Sigmoid colon (tissue), 6 donors: ENCODE measurements at regions not wholly inside any gene's neighbourhood (a gene's known extent, or its start where the extent isn't known, plus 50 kb on each side); places are given as distances from the start of the nearest gene placed in this dataset.
"Not testable (repeated sequence)": the region's sequence is repeated elsewhere in the genome, so short reads cannot be mapped to it uniquely, and the experiment has no call there.

Experiments used
- DNase-seq: peaks from one replicate; pipeline ENCODE4 v3.0.0-alpha.2; 2019
- H3K27ac ChIP-seq, 4 donors: fragments of 200-600 bp; sonication (generic); one replicate each; pipeline ENCODE4 v1.5.1; 2016 to 2019; ENCODE audit warnings: mild to moderate bottlenecking in 1 of 4
- H3K27me3 ChIP-seq, 3 donors: fragments of 200-600 bp; sonication (generic); one replicate each; pipeline ENCODE4 v1.5.1; 2019; ENCODE audit warnings: mild to moderate bottlenecking in 1 of 3
- H3K36me3 ChIP-seq, 4 donors: fragments of 200-600 bp; sonication (generic); one replicate each; pipeline ENCODE4 v1.5.1; 2016 to 2019
- H3K4me1 ChIP-seq, 4 donors: fragments of 200-600 bp; sonication (generic); one replicate each; pipeline ENCODE4 v1.5.1; 2017 to 2019
- H3K4me3 ChIP-seq, 4 donors: fragments of 200-600 bp; sonication (generic); one replicate each; pipeline ENCODE4 v1.5.1; 2017 to 2019; ENCODE audit warnings: mild to moderate bottlenecking in 2 of 4, moderate library complexity in 1 of 4
- H3K9me3 ChIP-seq, 4 donors: fragments of 200-600 bp in 3 of 4; sonication (generic) in 3 of 4; one replicate each; pipeline versions ENCODE4 v1.5.1 to v1.6.1; 2013 to 2019
- EP300 ChIP-seq, 4 donors: sonication (generic); formaldehyde crosslinking; IDR thresholded peaks; one replicate each; pipeline ENCODE4 v1.6.1; 2017; ENCODE audit warnings: antibody characterized with exemption in 4 of 4
- POLR2A ChIP-seq, 2 donors: fragments of 450-650 bp; IDR thresholded peaks; one replicate each; pipeline ENCODE4 v1.6.1; 2016; ENCODE audit warnings: antibody characterized with exemption in 2 of 2, mild to moderate bottlenecking in 2 of 2, moderate library complexity in 2 of 2
- POLR2AphosphoS5 ChIP-seq, 4 donors: sonication (generic); formaldehyde crosslinking; IDR thresholded peaks; one replicate each; pipeline ENCODE4 v1.6.1; 2017; ENCODE audit warnings: antibody characterized with exemption in 4 of 4
- WGBS, 2 donors: extraction: QIAGEN DNeasy Blood & Tissue Kit; methylation state at CpG; one replicate each; pipeline ENCODE4 v1.1.7; 2013; 5-methylcytosine and 5-hydroxymethylcytosine counted together
- intact Hi-C: fragments of 100-400 bp; cut with DNase I; formaldehyde crosslinking; loops from one replicate; pipeline ENCODE4 v1.15.1; 2023
- TF ChIP-seq, protein P1 (sequence below), 4 experiments: fragments of 450-650 bp in 3 of 4; fragments of 200-600 bp in 1 of 4; IDR thresholded peaks; one replicate each; pipeline ENCODE4 v1.5.1; 2016 to 2019; ENCODE audit warnings: antibody characterized with exemption in 4 of 4, mild to moderate bottlenecking in 3 of 4, moderate library complexity in 2 of 4
- donor health status: healthy with polysubstance abuse.
- donor health status: healthy.

DNA sequence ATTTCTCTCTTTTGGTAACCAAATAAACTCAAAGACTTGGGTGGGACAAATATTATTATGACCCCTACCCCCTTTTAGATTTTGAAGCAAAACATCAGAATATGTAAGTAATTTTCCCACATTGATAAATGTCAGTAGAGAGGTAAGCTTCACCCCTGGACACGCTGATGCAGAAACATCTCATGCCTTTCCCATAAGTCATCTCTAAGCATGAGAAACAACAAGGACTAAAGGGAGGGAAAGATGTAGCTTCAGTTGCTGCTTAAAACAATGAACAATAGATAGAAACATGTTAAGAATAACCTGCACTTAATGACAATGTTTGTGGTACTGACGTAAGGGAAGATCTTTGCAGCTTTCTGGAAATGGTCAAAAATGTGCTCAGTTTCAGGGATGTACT lies 56.3 kb upstream of the SLC8A3 start:
- Histone ChIP-seq H3K4me3 (no peak overlapping the region), H3K27ac (no peak overlapping the region), H3K27me3 (no peaks in the 10 kb centered on the region), H3K4me1 (no peaks in the 10 kb centered on the region), H3K9me3 (peaks cover 0 to 2% (median 0%) of the 10 kb centered on the region in 4 donors), H3K36me3 (no peaks in the 10 kb centered on the region)
- TF ChIP-seq POLR2A (IDR thresholded peaks at IDR 0.05) (no peak), EP300 (IDR thresholded peaks at IDR 0.05) (no peak), POLR2AphosphoS5 (IDR thresholded peaks at IDR 0.05) (no peak)
- TF ChIP-seq, protein P1, sequence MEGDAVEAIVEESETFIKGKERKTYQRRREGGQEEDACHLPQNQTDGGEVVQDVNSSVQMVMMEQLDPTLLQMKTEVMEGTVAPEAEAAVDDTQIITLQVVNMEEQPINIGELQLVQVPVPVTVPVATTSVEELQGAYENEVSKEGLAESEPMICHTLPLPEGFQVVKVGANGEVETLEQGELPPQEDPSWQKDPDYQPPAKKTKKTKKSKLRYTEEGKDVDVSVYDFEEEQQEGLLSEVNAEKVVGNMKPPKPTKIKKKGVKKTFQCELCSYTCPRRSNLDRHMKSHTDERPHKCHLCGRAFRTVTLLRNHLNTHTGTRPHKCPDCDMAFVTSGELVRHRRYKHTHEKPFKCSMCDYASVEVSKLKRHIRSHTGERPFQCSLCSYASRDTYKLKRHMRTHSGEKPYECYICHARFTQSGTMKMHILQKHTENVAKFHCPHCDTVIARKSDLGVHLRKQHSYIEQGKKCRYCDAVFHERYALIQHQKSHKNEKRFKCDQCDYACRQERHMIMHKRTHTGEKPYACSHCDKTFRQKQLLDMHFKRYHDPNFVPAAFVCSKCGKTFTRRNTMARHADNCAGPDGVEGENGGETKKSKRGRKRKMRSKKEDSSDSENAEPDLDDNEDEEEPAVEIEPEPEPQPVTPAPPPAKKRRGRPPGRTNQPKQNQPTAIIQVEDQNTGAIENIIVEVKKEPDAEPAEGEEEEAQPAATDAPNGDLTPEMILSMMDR (IDR thresholded peaks at IDR 0.05): no peak
- 82 to 89% methylated on average over 2 of the region's 2 CpGs for WGBS, 2 donors
- intact Hi-C loops: no loop called here
- no peak for DNase-seq

DNA sequence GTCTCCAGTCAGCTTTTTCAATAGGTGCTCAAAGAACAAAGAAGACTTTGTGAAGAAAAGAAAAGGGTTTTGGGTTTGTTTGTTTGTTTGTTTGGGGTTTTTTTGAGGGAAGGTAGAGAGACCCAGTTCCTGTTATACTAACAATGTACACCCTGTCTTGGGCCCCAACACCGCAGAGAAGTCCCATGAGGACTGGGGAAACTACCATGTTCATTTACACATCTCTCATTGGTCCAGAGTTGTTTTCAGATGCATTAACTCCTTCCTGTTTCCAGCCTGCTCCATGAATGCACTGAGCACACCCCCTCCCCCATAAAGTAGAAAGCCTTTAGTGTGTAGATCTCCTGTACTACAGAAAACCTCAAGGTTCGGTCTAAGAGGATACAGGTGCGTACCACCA lies 51.1 kb upstream of the SLC8A3 start:
- H3K27me3 ChIP-seq: no peaks in the 10 kb centered on the region
- H3K9me3 ChIP-seq: peaks cover 0 to 2% (median 0%) of the 10 kb centered on the region in 4 donors
- no peak overlapping the region for H3K4me3 ChIP-seq
- TF ChIP-seq POLR2AphosphoS5 (IDR thresholded peaks at IDR 0.05) (no peak), POLR2A (IDR thresholded peaks at IDR 0.05) (no peak), EP300 (IDR thresholded peaks at IDR 0.05) (no peak)
- TF ChIP-seq, protein P1 (IDR thresholded peaks at IDR 0.05): no peak
- no peaks in the 10 kb centered on the region for H3K36me3 ChIP-seq
- no peak overlapping the region for H3K27ac ChIP-seq
- 42 to 56% methylated on average over 3 of the region's 3 CpGs for whole genome bisulfite sequencing, 2 donors
- no peak for DNase-seq
- H3K4me1 ChIP-seq: no peaks in the 10 kb centered on the region
- intact Hi-C loops: no loop called here

- H3K27ac ChIP-seq, H3K4me3 ChIP-seq, H3K36me3 ChIP-seq, intact Hi-C loops, H3K27me3 ChIP-seq, DNase-seq, H3K9me3 ChIP-seq, H3K4me1 ChIP-seq: not testable (repeated sequence)
- WGBS, 2 donors: 49 to 68% methylated on average over 1 of the region's 1 CpG
Measured at GRCh38 chr14:70238635-70239034, 49.9 kb upstream of the SLC8A3 start.
